Spleen (tissue), 11 donors: ENCODE measurements at regions not wholly inside any gene's neighbourhood (a gene's known extent, or its start where the extent isn't known, plus 50 kb on each side); places are given as distances from the start of the nearest gene placed in this dataset.

Source experiments
- DNase-seq: peaks from one replicate; pipeline ENCODE4 v3.0.0-alpha.2; 2020
- H3K27ac ChIP-seq, 8 donors: fragments of 200-600 bp; sonication (generic) in 7 of 8; 1 replicate in 4 of 8; 2 replicates in 4 of 8; pipeline versions ENCODE4 v1.5.0 to v1.8.0; 2016 to 2021; ENCODE audit warnings: inconsistent platforms in 4 of 8, mild to moderate bottlenecking in 4 of 8, moderate library complexity in 1 of 8
- H3K27me3 ChIP-seq, 7 donors: fragments of 200-600 bp; sonication (generic) in 6 of 7; replicated peaks in 1 of 7; 1 replicate in 4 of 7; 2 replicates in 3 of 7; pipeline versions ENCODE4 v1.5.0 to v1.8.0; 2016 to 2021; ENCODE audit warnings: inconsistent platforms in 3 of 7, mild to moderate bottlenecking in 1 of 7
- H3K36me3 ChIP-seq, 6 donors: fragments of 200-600 bp; sonication (generic) in 5 of 6; 1 replicate in 4 of 6; 2 replicates in 2 of 6; pipeline versions ENCODE4 v1.5.0 to v1.8.0; 2016 to 2021; ENCODE audit warnings: inconsistent platforms in 2 of 6
- H3K4me1 ChIP-seq, 6 donors: fragments of 200-600 bp; sonication (generic) in 5 of 6; 1 replicate in 3 of 6; 2 replicates in 3 of 6; pipeline versions ENCODE4 v1.5.0 to v1.8.0; 2016 to 2021; ENCODE audit warnings: inconsistent platforms in 3 of 6
- H3K4me3 ChIP-seq, 8 donors: fragments of 200-600 bp; sonication (generic) in 7 of 8; 1 replicate in 4 of 8; 2 replicates in 4 of 8; pipeline versions ENCODE4 v1.5.0 to v1.8.0; 2016 to 2021; ENCODE audit warnings: inconsistent platforms in 4 of 8, mild to moderate bottlenecking in 4 of 8, moderate library complexity in 2 of 8
- H3K9me3 ChIP-seq, 8 donors: fragments of 200-600 bp; sonication (generic) in 7 of 8; 1 replicate in 4 of 8; 2 replicates in 4 of 8; pipeline versions ENCODE4 v1.5.0 to v1.8.0; 2016 to 2021; ENCODE audit warnings: inconsistent platforms in 4 of 8
- POLR2A ChIP-seq, 3 donors: fragments of 450-650 bp; IDR thresholded peaks; one replicate each; pipeline ENCODE4 v1.5.1; 2017; ENCODE audit warnings: antibody characterized with exemption in 3 of 3, mild to moderate bottlenecking in 1 of 3
- POLR2AphosphoS5 ChIP-seq, 3 donors: sonication (generic); formaldehyde crosslinking; IDR thresholded peaks; one replicate each; pipeline ENCODE4 v1.5.1; 2017; ENCODE audit warnings: antibody characterized with exemption in 3 of 3
- WGBS, 5 donors: extraction: QIAGEN DNeasy Blood & Tissue Kit in 3 of 5; methylation state at CpG; one replicate each; pipeline versions ENCODE4 v1.1.5 to v1.1.7; 2013 to 2018; 5-methylcytosine and 5-hydroxymethylcytosine counted together
- intact Hi-C: fragments of 100-400 bp; cut with DNase I; formaldehyde crosslinking; loops from one replicate; pipeline ENCODE4 v1.15.0; 2023; ENCODE audit warnings: low total_unique reads
- TF ChIP-seq, protein P1 (sequence below), 11 experiments: fragments of 200-600 bp in 7 of 11; fragments of 450-650 bp in 4 of 11; sonication (generic) in 4 of 11; IDR thresholded peaks in 8 of 11; conservative IDR thresholded peaks in 3 of 11; 1 replicate in 7 of 11; 2 replicates in 4 of 11; pipeline versions ENCODE4 v1.4.0 to v1.8.0; 2016 to 2021; ENCODE audit warnings: antibody characterized with exemption in 11 of 11, inconsistent platforms in 4 of 11, mild to moderate bottlenecking in 1 of 11
- donor health status: healthy with polysubstance abuse.
- donor health status: DM: no; HTN: no; CAD: no; lungs with moderate emphysema.
- donor health status: DM: no; HTN: no; CAD: no.
- donor health status: Bipolar disorder and iron deficiency.
- donor health status: healthy.
- donor health status: DM: no; HTN: no; CAD: no.
- donor health status: DM: yes; HTN: yes; CAD: no.

DNA sequence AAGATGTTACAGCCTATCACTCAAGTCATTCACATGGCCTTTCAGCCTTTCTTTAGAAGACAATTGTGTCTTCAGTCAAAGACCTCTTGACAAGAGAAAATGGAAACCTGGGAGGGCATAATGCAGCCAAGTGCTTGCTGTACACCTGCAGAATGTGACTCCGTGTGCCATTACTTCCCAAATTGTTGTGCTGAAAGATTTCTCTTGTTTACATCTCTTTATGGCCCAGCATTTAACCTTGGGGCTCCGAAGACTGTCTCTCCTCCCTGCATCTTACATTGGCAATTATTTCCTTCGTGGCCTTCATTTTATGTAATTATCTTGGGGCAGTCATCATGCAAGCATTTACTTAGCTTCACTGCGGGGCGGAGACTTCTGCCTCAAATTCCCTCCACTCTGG, 287.0 kb downstream of the TCF7L2 start:
- 88 to 95% (median 94%) methylated on average over 5 of the region's 5 CpGs for WGBS, 5 donors
- Histone ChIP-seq H3K27me3 (no peaks in the 10 kb centered on the region), H3K27ac (no peak overlapping the region), H3K9me3 (no peaks in the 10 kb centered on the region), H3K4me1 (peaks cover 0 to 15% (median 0%) of the 10 kb centered on the region in 6 donors), H3K4me3 (no peak overlapping the region), H3K36me3 (no peaks in the 10 kb centered on the region)
- TF ChIP-seq POLR2AphosphoS5 (IDR thresholded peaks at IDR 0.05) (no peak), POLR2A (IDR thresholded peaks at IDR 0.05) (no peak)
- TF ChIP-seq, protein P1, sequence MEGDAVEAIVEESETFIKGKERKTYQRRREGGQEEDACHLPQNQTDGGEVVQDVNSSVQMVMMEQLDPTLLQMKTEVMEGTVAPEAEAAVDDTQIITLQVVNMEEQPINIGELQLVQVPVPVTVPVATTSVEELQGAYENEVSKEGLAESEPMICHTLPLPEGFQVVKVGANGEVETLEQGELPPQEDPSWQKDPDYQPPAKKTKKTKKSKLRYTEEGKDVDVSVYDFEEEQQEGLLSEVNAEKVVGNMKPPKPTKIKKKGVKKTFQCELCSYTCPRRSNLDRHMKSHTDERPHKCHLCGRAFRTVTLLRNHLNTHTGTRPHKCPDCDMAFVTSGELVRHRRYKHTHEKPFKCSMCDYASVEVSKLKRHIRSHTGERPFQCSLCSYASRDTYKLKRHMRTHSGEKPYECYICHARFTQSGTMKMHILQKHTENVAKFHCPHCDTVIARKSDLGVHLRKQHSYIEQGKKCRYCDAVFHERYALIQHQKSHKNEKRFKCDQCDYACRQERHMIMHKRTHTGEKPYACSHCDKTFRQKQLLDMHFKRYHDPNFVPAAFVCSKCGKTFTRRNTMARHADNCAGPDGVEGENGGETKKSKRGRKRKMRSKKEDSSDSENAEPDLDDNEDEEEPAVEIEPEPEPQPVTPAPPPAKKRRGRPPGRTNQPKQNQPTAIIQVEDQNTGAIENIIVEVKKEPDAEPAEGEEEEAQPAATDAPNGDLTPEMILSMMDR (IDR thresholded peaks at IDR 0.05 in 8 of 11, conservative IDR thresholded peaks at IDR 0.05 in 3 of 11) = no peak
- intact Hi-C loops = no loop called here
- no peak for DNase-seq

DNA sequence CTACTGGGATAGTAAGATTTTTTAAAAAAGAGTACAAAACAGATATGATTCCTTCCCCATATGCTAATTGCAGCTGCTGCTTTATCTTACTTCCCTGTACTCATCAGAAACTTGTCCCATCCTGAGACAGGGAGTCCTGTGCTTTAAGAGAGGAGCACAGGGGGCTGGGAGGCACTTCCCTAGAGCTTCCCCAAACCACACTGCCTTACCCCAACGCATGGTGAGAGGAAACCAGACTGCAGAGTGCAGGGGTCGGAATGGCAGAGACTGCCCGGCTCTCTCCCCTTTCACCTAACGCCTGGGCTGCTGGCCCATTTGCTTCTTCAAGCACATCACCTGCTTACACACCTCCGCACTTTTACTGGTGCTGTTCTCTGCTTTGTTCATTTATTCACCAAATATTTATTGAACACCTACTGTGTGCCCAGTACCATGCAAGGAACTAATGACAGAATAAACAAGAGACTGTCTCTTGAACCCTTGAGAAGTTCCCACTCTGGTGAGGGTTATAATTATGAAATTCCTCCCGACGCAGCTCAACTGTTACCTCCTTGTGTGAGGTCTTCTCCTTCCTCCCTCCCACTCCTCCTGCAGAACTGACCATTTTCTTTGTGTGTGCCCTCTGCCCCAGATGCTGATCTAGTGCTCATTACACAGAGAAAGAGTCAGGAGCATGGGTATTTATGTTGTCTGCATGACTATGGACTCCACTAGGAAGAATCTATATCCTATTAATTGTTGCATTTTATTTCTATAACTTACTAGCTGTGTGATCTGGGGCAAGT, 289.7 kb downstream of the TCF7L2 start:
- no peak for DNase-seq
- no peaks in the 10 kb centered on the region for H3K27me3 ChIP-seq
- 39 to 63% (median 47%) methylated on average over 7 of the region's 7 CpGs for WGBS, 5 donors
- H3K36me3 ChIP-seq = no peaks in the 10 kb centered on the region
- peaks cover 0 to 9% (median 0%) of the 10 kb centered on the region in 6 donors for H3K4me1 ChIP-seq
- H3K9me3 ChIP-seq = no peaks in the 10 kb centered on the region
- TF ChIP-seq, protein P1 (IDR thresholded peaks at IDR 0.05 in 8 of 11, conservative IDR thresholded peaks at IDR 0.05 in 3 of 11) = no peak
- no peak for TF ChIP-seq POLR2A (IDR thresholded peaks at IDR 0.05)
- no peak for TF ChIP-seq POLR2AphosphoS5 (IDR thresholded peaks at IDR 0.05)
- intact Hi-C loops = no loop called here
- no peak overlapping the region for H3K27ac ChIP-seq
- H3K4me3 ChIP-seq = no peak overlapping the region

DNA sequence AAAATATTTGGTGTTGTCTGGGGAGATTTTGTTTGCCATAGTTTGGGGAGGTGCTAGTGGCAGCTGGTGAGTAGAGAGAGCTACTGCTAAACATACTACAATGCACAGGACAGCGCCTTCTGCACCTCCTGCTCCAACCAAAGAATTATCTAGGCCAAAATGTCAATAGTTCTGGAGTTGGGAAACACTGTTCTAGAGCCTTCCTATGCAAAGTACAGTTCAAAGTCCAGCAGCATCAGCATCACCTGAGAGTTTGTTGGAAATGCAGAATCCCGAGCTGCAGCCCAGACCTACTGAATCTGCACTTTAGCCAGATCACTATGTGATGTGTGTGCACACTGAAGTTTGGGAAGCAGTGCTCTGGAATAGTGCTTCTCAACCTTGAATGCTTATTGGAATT, 290.7 kb downstream of the TCF7L2 start:
- Histone ChIP-seq H3K4me3 (no peak overlapping the region), H3K27ac (no peak overlapping the region), H3K36me3 (no peaks in the 10 kb centered on the region), H3K27me3 (no peaks in the 10 kb centered on the region), H3K9me3 (no peaks in the 10 kb centered on the region), H3K4me1 (peaks cover 0 to 2% (median 0%) of the 10 kb centered on the region in 6 donors)
- no peak for TF ChIP-seq POLR2A (IDR thresholded peaks at IDR 0.05)
- no peak for TF ChIP-seq POLR2AphosphoS5 (IDR thresholded peaks at IDR 0.05)
- TF ChIP-seq, protein P1 (IDR thresholded peaks at IDR 0.05 in 8 of 11, conservative IDR thresholded peaks at IDR 0.05 in 3 of 11) = no peak
- WGBS, 5 donors = 79 to 97% (median 83%) methylated on average over 2 of the region's 2 CpGs
- intact Hi-C loops = no loop called here
- DNase-seq = no peak

DNA sequence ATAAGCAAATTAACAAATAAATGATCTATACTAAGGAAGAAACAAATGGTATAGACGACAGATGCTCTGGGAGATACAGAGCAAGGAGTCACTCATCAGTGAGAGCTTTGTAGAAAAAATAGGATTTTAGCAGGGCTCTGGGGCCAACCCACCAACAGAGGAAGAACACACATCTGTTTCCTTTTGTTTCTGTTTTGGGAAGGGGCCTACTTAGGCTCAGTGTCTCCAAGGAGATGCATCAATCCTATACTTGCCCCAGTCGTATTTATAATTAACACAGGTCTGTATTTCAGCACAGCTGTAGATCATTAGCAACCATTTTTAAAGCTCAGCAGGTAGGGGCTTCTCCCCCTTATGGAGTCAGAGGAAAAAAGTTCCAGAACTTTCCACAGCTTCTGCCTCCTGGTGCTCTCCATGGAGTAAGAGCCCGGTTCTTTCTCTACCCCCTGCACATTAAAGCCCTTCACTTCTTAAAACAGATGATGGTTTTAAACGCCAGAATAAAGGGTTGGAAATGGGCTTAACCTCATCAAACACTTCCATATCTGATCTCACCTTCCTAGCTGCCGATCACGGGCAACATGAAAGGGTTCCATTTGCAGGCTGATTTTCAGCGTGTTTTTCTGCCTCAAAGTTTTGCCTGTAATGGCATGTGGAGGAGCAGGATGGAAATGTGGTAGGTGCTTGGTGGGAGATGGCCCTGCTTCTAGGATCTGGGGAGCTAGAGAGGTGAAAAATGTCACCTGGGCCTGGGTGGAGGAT, 291.7 kb downstream of the TCF7L2 start:
- no peaks in the 10 kb centered on the region for H3K9me3 ChIP-seq
- 35 to 52% (median 44%) methylated on average over 7 of the region's 7 CpGs for WGBS, 5 donors
- DNase-seq = no peak
- H3K4me1 ChIP-seq = no peaks in the 10 kb centered on the region
- no peak overlapping the region for H3K4me3 ChIP-seq
- H3K27me3 ChIP-seq = no peaks in the 10 kb centered on the region
- intact Hi-C loops = no loop called here
- H3K36me3 ChIP-seq = no peaks in the 10 kb centered on the region
- TF ChIP-seq, protein P1 (IDR thresholded peaks at IDR 0.05 in 8 of 11, conservative IDR thresholded peaks at IDR 0.05 in 3 of 11) = no peak
- TF ChIP-seq POLR2A (IDR thresholded peaks at IDR 0.05) (no peak), POLR2AphosphoS5 (IDR thresholded peaks at IDR 0.05) (no peak)
- H3K27ac ChIP-seq = no peak overlapping the region
